ENCODE measurements at regions not wholly inside any gene's neighbourhood (a gene's known extent, or its start where the extent isn't known, plus 50 kb on each side); places are given as distances from the start of the nearest gene placed in this dataset.

- H3K4me3 ChIP-seq (ENCODE audit: low read depth, low read length), result no peak overlapping the region
- H3K27ac Mint-ChIP-seq (ENCODE audit: unreplicated experiment), result no peak overlapping the region
These were observed 203.5 kb downstream of the EPM2A start for GRCh38 chr6:145531822-145532221.

GRCh38 chr6:145532361-145532760, 203.0 kb downstream of the EPM2A start:
- Histone ChIP-seq H3K4me3 (ENCODE audit: low read depth, low read length) (no peak overlapping the region), H3K36me3 (ENCODE audit: control insufficient read depth, insufficient read depth, low read length) (no peaks in the 10 kb centered on the region; the same call in 1 of the 2 replicates), H3K27me3 (replicated peaks; ENCODE audit: control insufficient read depth, insufficient read depth, low read length) (no peaks in the 10 kb centered on the region), H3K4me1 (peaks cover 24% of the 10 kb centered on the region), H3K9me3 (peaks cover 6% of the 10 kb centered on the region; the same call in 1 of the 2 replicates)
- TF ChIP-seq CTCF (IDR thresholded peaks at IDR 0.05; ENCODE audit: insufficient read depth in 1 of 2, low read depth in 1 of 2, low read length in 1 of 2, severe bottlenecking in 1 of 2, unreplicated experiment in 1 of 2), result no peak
- CTCF ChIA-PET, result no interaction called here
- peak; percentile 68 to 81 for DNase-seq
- Mint-ChIP-seq H3K27me3 (ENCODE audit: insufficient read depth, unreplicated experiment) (no peaks in the 10 kb centered on the region), H3K4me1 (ENCODE audit: low read depth, unreplicated experiment) (no peaks in the 10 kb centered on the region), H3K4me3 (ENCODE audit: unreplicated experiment) (no peak overlapping the region), H3K36me3 (ENCODE audit: insufficient read depth, unreplicated experiment) (no peaks in the 10 kb centered on the region), H3K9me3 (ENCODE audit: unreplicated experiment) (peaks cover 5% of the 10 kb centered on the region), H3K27ac (ENCODE audit: unreplicated experiment) (no peak overlapping the region)
- POLR2A ChIA-PET, result no interaction called here
- intact Hi-C loops (cut with micrococcal nuclease; ENCODE audit: unreplicated experiment), result loop anchor here (2.0 kb wide), 1 partner anchor 16 kb away; no protein-coding TSS in a partner anchor
- no TSS peak for BruUV-seq (replicated peaks)

More at GRCh38 chr6:145531822-145532221, 203.5 kb downstream of the EPM2A start:
- DNase-seq, result peak in 1 of 2 experiments; percentile 30
- no peaks in the 10 kb centered on the region for H3K4me1 Mint-ChIP-seq (ENCODE audit: low read depth, unreplicated experiment)
- H3K27me3 ChIP-seq (replicated peaks; ENCODE audit: control insufficient read depth, insufficient read depth, low read length), result no peaks in the 10 kb centered on the region
- H3K27me3 Mint-ChIP-seq (ENCODE audit: insufficient read depth, unreplicated experiment), result no peaks in the 10 kb centered on the region
- POLR2A ChIA-PET, result no interaction called here
- no peaks in the 10 kb centered on the region; the same call in 1 of the 2 replicates for H3K36me3 ChIP-seq (ENCODE audit: control insufficient read depth, insufficient read depth, low read length)
- no peaks in the 10 kb centered on the region for H3K36me3 Mint-ChIP-seq (ENCODE audit: insufficient read depth, unreplicated experiment)
- no TSS peak for BruUV-seq (replicated peaks)
- H3K9me3 Mint-ChIP-seq (ENCODE audit: unreplicated experiment), result peaks cover 9% of the 10 kb centered on the region
- TF ChIP-seq CTCF (IDR thresholded peaks at IDR 0.05; ENCODE audit: insufficient read depth in 1 of 2, low read depth in 1 of 2, low read length in 1 of 2, severe bottlenecking in 1 of 2, unreplicated experiment in 1 of 2), result no peak
- CTCF ChIA-PET, result no interaction called here
- intact Hi-C loops (cut with micrococcal nuclease; ENCODE audit: unreplicated experiment), result loop anchor here (2.0 kb wide), 1 partner anchor 17 kb away; no protein-coding TSS in a partner anchor
- no peak overlapping the region for H3K4me3 Mint-ChIP-seq (ENCODE audit: unreplicated experiment)
- peaks cover 24% of the 10 kb centered on the region for H3K4me1 ChIP-seq
- peaks cover 6% of the 10 kb centered on the region; the same call in 1 of the 2 replicates for H3K9me3 ChIP-seq

DNA sequence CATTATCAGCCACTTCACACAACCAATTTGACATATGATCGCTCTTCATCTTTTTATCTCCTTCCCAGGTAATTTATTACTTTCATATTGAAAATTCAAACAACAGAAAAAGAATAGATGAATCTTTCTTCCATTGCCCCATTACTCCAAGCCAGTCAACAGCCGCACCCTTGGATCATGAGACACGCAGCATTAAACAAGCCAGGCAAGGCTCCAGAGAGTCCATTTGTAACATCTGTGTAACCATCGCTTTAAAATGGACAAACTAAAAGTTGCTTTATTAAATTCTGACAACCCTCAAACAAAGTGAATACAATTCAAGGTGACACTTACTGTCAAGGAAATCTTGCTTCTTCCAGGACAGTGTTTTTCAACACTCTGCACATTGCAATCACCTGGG, 200.3 kb downstream of the EPM2A start:
- Histone ChIP-seq H3K27me3 (replicated peaks; ENCODE audit: control insufficient read depth, insufficient read depth, low read length) (no peaks in the 10 kb centered on the region), H3K4me3 (ENCODE audit: low read depth, low read length) (no peak overlapping the region), H3K9me3 (peaks cover 6% of the 10 kb centered on the region; the same call in 1 of the 2 replicates), H3K4me1 (peaks cover 24% of the 10 kb centered on the region), H3K36me3 (ENCODE audit: control insufficient read depth, insufficient read depth, low read length) (no peaks in the 10 kb centered on the region; the same call in 1 of the 2 replicates)
- Mint-ChIP-seq H3K27ac (ENCODE audit: unreplicated experiment) (no peak overlapping the region), H3K4me3 (ENCODE audit: unreplicated experiment) (no peak overlapping the region), H3K36me3 (ENCODE audit: insufficient read depth, unreplicated experiment) (no peaks in the 10 kb centered on the region), H3K9me3 (ENCODE audit: unreplicated experiment) (no peaks in the 10 kb centered on the region), H3K4me1 (ENCODE audit: low read depth, unreplicated experiment) (no peaks in the 10 kb centered on the region), H3K27me3 (ENCODE audit: insufficient read depth, unreplicated experiment) (no peaks in the 10 kb centered on the region)
- DNase-seq, result no peak
- ChIA-PET POLR2A (no interaction called here), CTCF (no interaction called here)
- TF ChIP-seq CTCF (IDR thresholded peaks at IDR 0.05; ENCODE audit: insufficient read depth in 1 of 2, low read depth in 1 of 2, low read length in 1 of 2, severe bottlenecking in 1 of 2, unreplicated experiment in 1 of 2), result no peak
- no TSS peak for BruUV-seq (replicated peaks)
- intact Hi-C loops (cut with micrococcal nuclease; ENCODE audit: unreplicated experiment), result no loop called here
